ENCODE measurements at regions not wholly inside any gene's neighbourhood (a gene's known extent, or its start where the extent isn't known, plus 50 kb on each side); places are given as distances from the start of the nearest gene placed in this dataset.

GRCh38 chr6:71507183-71507582 is 218.6 kb downstream of the OGFRL1 start:
- no peaks in the 10 kb centered on the region for H3K27me3 ChIP-seq
- H3K36me3 ChIP-seq, result no peaks in the 10 kb centered on the region
- H3K9me3 ChIP-seq, result no peaks in the 10 kb centered on the region
- DNase-seq (ENCODE audit: low spot score in 2 of 2), result no peak
- intact Hi-C loops (cut with DNase I; ENCODE audit: low total_unique reads), result no loop called here
- no peak overlapping the region for H3K4me3 ChIP-seq
- no peak for TF ChIP-seq POLR2A (IDR thresholded peaks at IDR 0.05)
- TF ChIP-seq, protein P1, sequence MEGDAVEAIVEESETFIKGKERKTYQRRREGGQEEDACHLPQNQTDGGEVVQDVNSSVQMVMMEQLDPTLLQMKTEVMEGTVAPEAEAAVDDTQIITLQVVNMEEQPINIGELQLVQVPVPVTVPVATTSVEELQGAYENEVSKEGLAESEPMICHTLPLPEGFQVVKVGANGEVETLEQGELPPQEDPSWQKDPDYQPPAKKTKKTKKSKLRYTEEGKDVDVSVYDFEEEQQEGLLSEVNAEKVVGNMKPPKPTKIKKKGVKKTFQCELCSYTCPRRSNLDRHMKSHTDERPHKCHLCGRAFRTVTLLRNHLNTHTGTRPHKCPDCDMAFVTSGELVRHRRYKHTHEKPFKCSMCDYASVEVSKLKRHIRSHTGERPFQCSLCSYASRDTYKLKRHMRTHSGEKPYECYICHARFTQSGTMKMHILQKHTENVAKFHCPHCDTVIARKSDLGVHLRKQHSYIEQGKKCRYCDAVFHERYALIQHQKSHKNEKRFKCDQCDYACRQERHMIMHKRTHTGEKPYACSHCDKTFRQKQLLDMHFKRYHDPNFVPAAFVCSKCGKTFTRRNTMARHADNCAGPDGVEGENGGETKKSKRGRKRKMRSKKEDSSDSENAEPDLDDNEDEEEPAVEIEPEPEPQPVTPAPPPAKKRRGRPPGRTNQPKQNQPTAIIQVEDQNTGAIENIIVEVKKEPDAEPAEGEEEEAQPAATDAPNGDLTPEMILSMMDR (IDR thresholded peaks at IDR 0.05), result no peak
- no peak for TF ChIP-seq POLR2AphosphoS5 (IDR thresholded peaks at IDR 0.05)
- H3K4me1 ChIP-seq, result no peaks in the 10 kb centered on the region
- no peak overlapping the region for H3K27ac ChIP-seq

GRCh38 chr6:71509191-71510005 is 220.8 kb downstream of the OGFRL1 start:
- no peak overlapping the region for H3K27ac ChIP-seq
- TF ChIP-seq, protein P1 (IDR thresholded peaks at IDR 0.05), result no peak
- TF ChIP-seq POLR2AphosphoS5 (IDR thresholded peaks at IDR 0.05), result no peak
- H3K27me3 ChIP-seq, result no peaks in the 10 kb centered on the region
- H3K36me3 ChIP-seq, result no peaks in the 10 kb centered on the region
- intact Hi-C loops (cut with DNase I; ENCODE audit: low total_unique reads), result no loop called here
- no peaks in the 10 kb centered on the region for H3K4me1 ChIP-seq
- H3K4me3 ChIP-seq, result no peak overlapping the region
- H3K9me3 ChIP-seq, result no peaks in the 10 kb centered on the region
- DNase-seq (ENCODE audit: low spot score in 2 of 2), result no peak

- H3K9me3 ChIP-seq, result no peaks in the 10 kb centered on the region
- no peaks in the 10 kb centered on the region for H3K27me3 ChIP-seq
- intact Hi-C loops (cut with DNase I; ENCODE audit: low total_unique reads), result no loop called here
- peak in 1 of 2 donors; percentile 37 for DNase-seq (ENCODE audit: low spot score in 2 of 2)
- H3K27ac ChIP-seq, result no peak overlapping the region
- no peaks in the 10 kb centered on the region for H3K4me1 ChIP-seq
- no peaks in the 10 kb centered on the region for H3K36me3 ChIP-seq
- no peak for TF ChIP-seq POLR2A (IDR thresholded peaks at IDR 0.05)
- peak in 1 of 3 donors; percentile 15 for TF ChIP-seq POLR2AphosphoS5 (IDR thresholded peaks at IDR 0.05)
- TF ChIP-seq, protein P1 (IDR thresholded peaks at IDR 0.05), result peak; percentile 22 to 73 (median 58)
- H3K4me3 ChIP-seq, result no peak overlapping the region
Measured at GRCh38 chr6:71510057-71510713, 221.6 kb downstream of the OGFRL1 start.

- Histone ChIP-seq H3K9me3 (no peaks in the 10 kb centered on the region), H3K27ac (no peak overlapping the region), H3K27me3 (no peaks in the 10 kb centered on the region), H3K4me3 (no peak overlapping the region), H3K36me3 (no peaks in the 10 kb centered on the region), H3K4me1 (no peaks in the 10 kb centered on the region)
- intact Hi-C loops (cut with DNase I; ENCODE audit: low total_unique reads), result no loop called here
- no peak for TF ChIP-seq POLR2A (IDR thresholded peaks at IDR 0.05)
- TF ChIP-seq POLR2AphosphoS5 (IDR thresholded peaks at IDR 0.05), result no peak
- TF ChIP-seq, protein P1 (IDR thresholded peaks at IDR 0.05), result no peak
- no peak for DNase-seq (ENCODE audit: low spot score in 2 of 2)
Measured at GRCh38 chr6:71510856-71511255, 222.2 kb downstream of the OGFRL1 start.

- H3K4me1 ChIP-seq, result no peaks in the 10 kb centered on the region
- DNase-seq (ENCODE audit: low spot score in 2 of 2), result no peak
- no peaks in the 10 kb centered on the region for H3K36me3 ChIP-seq
- intact Hi-C loops (cut with DNase I; ENCODE audit: low total_unique reads), result no loop called here
- H3K4me3 ChIP-seq, result no peak overlapping the region
- no peak overlapping the region for H3K27ac ChIP-seq
- H3K9me3 ChIP-seq, result no peaks in the 10 kb centered on the region
- no peak for TF ChIP-seq POLR2AphosphoS5 (IDR thresholded peaks at IDR 0.05)
- no peak for TF ChIP-seq POLR2A (IDR thresholded peaks at IDR 0.05)
- TF ChIP-seq, protein P1 (IDR thresholded peaks at IDR 0.05), result no peak
- no peaks in the 10 kb centered on the region for H3K27me3 ChIP-seq
Measured at GRCh38 chr6:71512256-71512655, 223.6 kb downstream of the OGFRL1 start.

All from breast epithelium (tissue), 4 donors.